Smooth muscle cell (in vitro differentiated cells): ENCODE measurements at regions not wholly inside any gene's neighbourhood (a gene's known extent, or its start where the extent isn't known, plus 50 kb on each side); places are given as distances from the start of the nearest gene placed in this dataset.

Experiments used
- DNase-seq: peaks from one replicate; lab custom pipeline; 2025; ENCODE audit not compliant: unreplicated experiment; lab: John Stamatoyannopoulos, UW
- H2AFZ ChIP-seq: fragments of 200-600 bp; sonication (generic); 2 replicates; pipeline ENCODE4 v1.6.0; 2016; ENCODE audit warnings: antibody characterized with exemption, low read depth, mild to moderate bottlenecking
- H3F3A ChIP-seq: fragments of 200-600 bp; sonication (generic); 2 replicates; pipeline ENCODE4 v1.6.0; 2017; ENCODE audit warnings: antibody characterized with exemption, low read depth
- H3K27ac ChIP-seq: fragments of 200-600 bp; sonication (generic); 2 replicates; pipeline ENCODE4 v1.5.1; 2016; ENCODE audit warnings: low read depth, mild to moderate bottlenecking
- H3K27me3 ChIP-seq: fragments of 200-600 bp; sonication (generic); 2 replicates; pipeline ENCODE4 v1.6.1; 2016; ENCODE audit warnings: low read depth, mild to moderate bottlenecking
- H3K36me3 ChIP-seq: fragments of 200-600 bp; sonication (generic); 2 replicates; pipeline ENCODE4 v1.5.1; 2016; ENCODE audit warnings: low read depth
- H3K4me1 ChIP-seq: fragments of 200-600 bp; sonication (generic); 2 replicates; pipeline ENCODE4 v1.5.1; 2016; ENCODE audit warnings: low read depth
- H3K4me2 ChIP-seq: fragments of 200-600 bp; sonication (generic); 2 replicates; pipeline ENCODE4 v1.6.0; 2016; ENCODE audit warnings: mild to moderate bottlenecking
- H3K4me3 ChIP-seq: fragments of 200-600 bp; sonication (generic); 2 replicates; pipeline ENCODE4 v1.5.1; 2016; ENCODE audit warnings: mild to moderate bottlenecking
- H3K79me2 ChIP-seq: fragments of 200-600 bp; sonication (generic); 2 replicates; pipeline ENCODE4 v1.6.0; 2016; ENCODE audit warnings: low read depth, mild to moderate bottlenecking
- H3K9ac ChIP-seq: fragments of 200-600 bp; sonication (generic); 2 replicates; pipeline ENCODE4 v1.6.0; 2016; ENCODE audit warnings: low read depth
- H3K9me3 ChIP-seq: fragments of 200-600 bp; sonication (generic); replicated peaks from 2 replicates; pipeline ENCODE4 v1.5.1; 2016; ENCODE audit warnings: low read depth
- H4K20me1 ChIP-seq: fragments of 200-600 bp; sonication (generic); 2 replicates; pipeline ENCODE4 v1.6.0; 2016; ENCODE audit warnings: low read depth
- WGBS: methylation state at CpG from one replicate; pipeline ENCODE4 v1.1.7; 2016; ENCODE audit warnings: low lambda C conversion rate; 5-methylcytosine and 5-hydroxymethylcytosine counted together
- TF ChIP-seq, protein P1 (sequence below): fragments of 200-600 bp; sonication (generic); IDR thresholded peaks from 2 replicates; pipeline ENCODE4 v1.5.1; 2017; ENCODE audit warnings: borderline replicate concordance, mild to moderate bottlenecking, antibody characterized with exemption; ENCODE audit not compliant: insufficient read depth, poor library complexity, severe bottlenecking

DNA sequence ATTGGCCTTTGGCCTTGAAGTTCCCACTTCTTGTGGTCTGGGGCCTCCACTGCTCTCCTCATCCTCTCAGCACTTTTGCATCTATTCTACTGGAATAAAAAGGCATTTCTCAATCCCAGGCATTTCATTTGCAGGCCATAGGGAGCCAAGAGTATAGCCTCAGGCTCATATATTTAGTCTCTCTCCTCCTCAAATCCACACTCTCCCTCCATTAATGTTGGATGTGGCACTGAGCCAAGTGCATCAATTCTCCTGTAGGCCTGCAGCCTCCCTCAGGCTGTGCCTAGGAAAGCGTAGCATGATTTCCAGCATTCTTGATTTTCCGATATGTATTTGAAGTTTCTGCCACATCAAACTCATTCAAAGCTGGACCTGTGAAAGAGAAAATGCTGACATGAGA, 211.5 kb upstream of the CPNE8 start:
- 92% methylated on average over 2 of the region's 2 CpGs for WGBS
- Histone ChIP-seq H3K9ac (no peak overlapping the region), H3K79me2 (no peaks in the 10 kb centered on the region), H4K20me1 (no peaks in the 10 kb centered on the region), H3F3A (no peaks in the 10 kb centered on the region), H3K4me1 (no peaks in the 10 kb centered on the region), H3K36me3 (no peaks in the 10 kb centered on the region), H3K4me3 (no peak overlapping the region), H3K4me2 (no peak overlapping the region), H3K27me3 (no peaks in the 10 kb centered on the region), H3K27ac (no peak overlapping the region), H3K9me3 (no peaks in the 10 kb centered on the region), H2AFZ (no peak overlapping the region)
- no peak for DNase-seq
- TF ChIP-seq, protein P1, sequence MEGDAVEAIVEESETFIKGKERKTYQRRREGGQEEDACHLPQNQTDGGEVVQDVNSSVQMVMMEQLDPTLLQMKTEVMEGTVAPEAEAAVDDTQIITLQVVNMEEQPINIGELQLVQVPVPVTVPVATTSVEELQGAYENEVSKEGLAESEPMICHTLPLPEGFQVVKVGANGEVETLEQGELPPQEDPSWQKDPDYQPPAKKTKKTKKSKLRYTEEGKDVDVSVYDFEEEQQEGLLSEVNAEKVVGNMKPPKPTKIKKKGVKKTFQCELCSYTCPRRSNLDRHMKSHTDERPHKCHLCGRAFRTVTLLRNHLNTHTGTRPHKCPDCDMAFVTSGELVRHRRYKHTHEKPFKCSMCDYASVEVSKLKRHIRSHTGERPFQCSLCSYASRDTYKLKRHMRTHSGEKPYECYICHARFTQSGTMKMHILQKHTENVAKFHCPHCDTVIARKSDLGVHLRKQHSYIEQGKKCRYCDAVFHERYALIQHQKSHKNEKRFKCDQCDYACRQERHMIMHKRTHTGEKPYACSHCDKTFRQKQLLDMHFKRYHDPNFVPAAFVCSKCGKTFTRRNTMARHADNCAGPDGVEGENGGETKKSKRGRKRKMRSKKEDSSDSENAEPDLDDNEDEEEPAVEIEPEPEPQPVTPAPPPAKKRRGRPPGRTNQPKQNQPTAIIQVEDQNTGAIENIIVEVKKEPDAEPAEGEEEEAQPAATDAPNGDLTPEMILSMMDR, result no peak

DNA sequence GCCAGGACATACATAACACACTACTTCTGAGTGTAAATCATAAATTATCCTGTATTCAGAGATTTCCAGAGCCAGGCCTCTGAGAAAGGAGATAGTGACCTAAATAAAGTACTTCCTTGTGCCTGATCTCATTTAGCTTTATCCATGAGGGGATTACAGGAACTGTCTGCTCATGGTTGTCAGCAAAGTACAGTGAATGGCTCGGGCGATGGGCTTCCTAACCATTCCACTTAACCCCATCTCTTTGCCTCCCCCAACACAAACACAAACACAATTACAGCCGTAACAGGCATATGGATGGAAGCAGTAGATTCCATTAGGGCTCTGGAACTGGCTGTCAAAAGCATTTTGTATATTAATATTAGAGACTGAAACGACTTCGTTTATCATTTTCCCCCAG, 206.7 kb upstream of the CPNE8 start:
- WGBS, result 43% methylated on average over 5 of the region's 5 CpGs
- peak overlapping the region; percentile 18 for H3K4me2 ChIP-seq
- H3K36me3 ChIP-seq, result no peaks in the 10 kb centered on the region
- no peaks in the 10 kb centered on the region for H3K4me1 ChIP-seq
- no peaks in the 10 kb centered on the region for H3F3A ChIP-seq
- DNase-seq, result no peak
- H3K9me3 ChIP-seq, result no peaks in the 10 kb centered on the region
- H4K20me1 ChIP-seq, result no peaks in the 10 kb centered on the region
- no peak overlapping the region for H3K27ac ChIP-seq
- H3K9ac ChIP-seq, result no peak overlapping the region
- TF ChIP-seq, protein P1, result no peak
- no peaks in the 10 kb centered on the region for H3K79me2 ChIP-seq
- no peaks in the 10 kb centered on the region for H3K27me3 ChIP-seq
- no peak overlapping the region for H3K4me3 ChIP-seq
- H2AFZ ChIP-seq, result peak overlapping the region; percentile 49

DNA sequence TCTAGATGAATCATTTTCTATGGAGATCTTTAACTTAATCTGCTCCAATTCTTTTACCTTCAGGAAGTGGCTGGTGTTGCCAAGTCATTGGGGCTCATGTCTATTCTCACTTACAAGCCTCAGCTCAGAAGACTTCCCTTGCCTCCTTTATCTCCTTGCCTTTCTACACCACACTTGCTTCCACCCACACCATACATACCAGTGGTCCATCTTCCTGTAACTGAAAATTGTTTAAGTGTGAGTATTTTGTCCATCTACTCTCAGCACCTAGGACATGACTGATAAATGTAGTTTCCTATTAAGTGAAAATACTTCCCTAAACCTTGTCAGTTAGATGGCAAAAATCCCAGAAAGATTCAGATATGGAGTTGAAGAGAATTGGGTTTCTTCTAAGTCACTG, 199.7 kb upstream of the CPNE8 start:
- Histone ChIP-seq H3K4me3 (no peak overlapping the region), H3F3A (no peaks in the 10 kb centered on the region), H3K79me2 (no peaks in the 10 kb centered on the region), H3K9me3 (no peaks in the 10 kb centered on the region), H3K4me1 (no peaks in the 10 kb centered on the region), H3K27me3 (no peaks in the 10 kb centered on the region), H4K20me1 (no peaks in the 10 kb centered on the region), H3K4me2 (peak overlapping the region; percentile 57), H3K9ac (no peak overlapping the region), H3K27ac (peak overlapping the region; percentile 61), H2AFZ (no peak overlapping the region), H3K36me3 (no peaks in the 10 kb centered on the region)
- TF ChIP-seq, protein P1, result no peak
- no peak for DNase-seq

DNA sequence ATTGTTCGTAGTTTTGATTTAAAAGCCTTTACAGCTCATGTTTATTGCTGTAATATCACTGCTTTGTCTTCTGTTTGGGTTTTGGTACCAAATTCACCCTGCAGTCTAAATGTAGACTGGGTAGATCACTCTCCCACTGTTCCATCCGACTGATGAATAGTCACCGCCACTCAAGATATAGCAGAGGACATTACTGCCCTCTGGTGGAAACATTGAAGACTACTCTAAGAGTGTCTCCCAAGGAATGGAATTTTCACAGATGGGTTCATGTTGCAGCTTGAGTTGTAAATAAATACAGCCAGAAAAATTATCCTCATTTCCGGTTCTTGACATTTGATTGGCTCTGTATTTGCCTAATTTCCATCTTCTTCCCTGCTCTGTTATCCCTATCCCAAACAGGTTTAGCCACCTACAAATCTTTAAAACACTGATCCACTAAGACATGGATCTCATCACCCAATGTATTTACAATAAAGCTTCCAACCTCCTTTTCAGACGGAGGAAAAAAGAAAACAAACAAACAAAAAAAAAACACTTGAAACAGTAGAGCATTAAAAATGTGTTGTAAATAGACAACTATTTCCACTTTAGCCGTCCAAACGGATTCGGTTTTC, 198.3 kb upstream of the CPNE8 start:
- no peak overlapping the region for H3K4me3 ChIP-seq
- H3K4me1 ChIP-seq, result no peaks in the 10 kb centered on the region
- H3K36me3 ChIP-seq, result no peaks in the 10 kb centered on the region
- no peak for DNase-seq
- no peak overlapping the region for H3K9ac ChIP-seq
- H3K9me3 ChIP-seq, result no peaks in the 10 kb centered on the region
- peak overlapping the region; percentile 53 for H2AFZ ChIP-seq
- no peaks in the 10 kb centered on the region for H3K79me2 ChIP-seq
- H4K20me1 ChIP-seq, result no peaks in the 10 kb centered on the region
- 51% methylated on average over 8 of the region's 8 CpGs for WGBS
- H3K27ac ChIP-seq, result no peak overlapping the region
- no peak overlapping the region for H3K4me2 ChIP-seq
- TF ChIP-seq, protein P1, result peak; percentile 78
- no peaks in the 10 kb centered on the region for H3K27me3 ChIP-seq
- H3F3A ChIP-seq, result no peaks in the 10 kb centered on the region
